ENCODE measurements at regions not wholly inside any gene's neighbourhood (a gene's known extent, or its start where the extent isn't known, plus 50 kb on each side); places are given as distances from the start of the nearest gene placed in this dataset.

Small RNA genes in the stretch of these regions (small RNA-seq; reads per million reads assigned to genes)
- gene MIR3919 (0 reads per million in 4 donors), gene RNU2-31P (0 reads per million in 4 donors)
